ENCODE measurements at regions not wholly inside any gene's neighbourhood (a gene's known extent, or its start where the extent isn't known, plus 50 kb on each side); places are given as distances from the start of the nearest gene placed in this dataset.
"Not testable (repeated sequence)": the region's sequence is repeated elsewhere in the genome, so short reads cannot be mapped to it uniquely, and the experiment has no call there.

GRCh38 chr16:76108460-76108859, 168.7 kb upstream of the CNTNAP4 start:
- DNase-seq (ENCODE audit: low read depth): no peak
- H3K4me3 ChIP-seq (ENCODE audit: low read length): no peak overlapping the region
- no peak for TF ChIP-seq CTCF (conservative IDR thresholded peaks at IDR 0.05; ENCODE audit: low read length)

DNA sequence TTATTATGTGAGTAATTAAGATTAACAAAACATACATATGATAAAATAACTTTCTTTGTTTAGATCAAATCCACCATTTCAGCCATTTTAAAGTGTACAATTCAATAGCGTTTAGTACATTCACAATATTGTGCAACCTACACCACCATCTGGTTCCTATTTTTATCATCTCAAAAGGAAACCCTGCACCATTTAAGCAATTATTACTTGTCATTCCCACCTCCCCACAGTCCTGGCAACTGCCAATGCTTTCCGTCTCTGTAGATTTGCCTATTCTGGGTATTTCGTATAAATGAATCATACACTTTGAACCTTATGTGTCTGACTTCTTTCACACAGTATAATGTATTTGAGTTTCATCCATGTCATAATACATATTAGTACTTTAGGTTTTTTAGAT, 162.5 kb upstream of the CNTNAP4 start:
- no peak for DNase-seq (ENCODE audit: low read depth)
- TF ChIP-seq CTCF (conservative IDR thresholded peaks at IDR 0.05; ENCODE audit: low read length): no peak
- H3K4me3 ChIP-seq (ENCODE audit: low read length): no peak overlapping the region

- no peak for DNase-seq (ENCODE audit: low read depth)
Observed at GRCh38 chr16:76118344-76118743, 158.9 kb upstream of the CNTNAP4 start.

DNA sequence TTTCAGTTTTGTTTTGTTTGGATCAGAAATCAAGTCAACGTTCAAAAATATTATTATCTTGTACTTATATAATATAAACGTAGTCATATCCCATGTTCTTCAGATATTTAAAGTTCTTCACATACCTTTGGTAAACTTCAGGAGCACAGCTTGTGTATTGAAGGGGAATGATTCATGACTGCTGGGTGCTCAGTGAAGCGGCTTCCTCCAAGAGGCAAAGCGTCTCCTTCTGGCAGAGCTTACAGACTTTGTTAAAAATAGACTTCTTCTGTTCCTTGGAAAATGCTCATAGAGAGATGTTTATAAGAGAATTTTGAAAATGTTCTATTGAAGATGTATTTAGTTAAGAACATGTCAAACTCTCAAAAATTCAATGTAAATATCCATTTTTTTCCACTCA, 155.6 kb upstream of the CNTNAP4 start:
- TF ChIP-seq CTCF (conservative IDR thresholded peaks at IDR 0.05; ENCODE audit: low read length): no peak
- DNase-seq (ENCODE audit: low read depth): no peak
- no peak overlapping the region for H3K4me3 ChIP-seq (ENCODE audit: low read length)

More at GRCh38 chr16:76118344-76118743, 158.9 kb upstream of the CNTNAP4 start:
- no peak overlapping the region for H3K4me3 ChIP-seq (ENCODE audit: low read length)
- no peak for TF ChIP-seq CTCF (conservative IDR thresholded peaks at IDR 0.05; ENCODE audit: low read length)

- DNase-seq (ENCODE audit: low read depth): no peak
- H3K4me3 ChIP-seq (ENCODE audit: low read length): no peak overlapping the region
- no peak for TF ChIP-seq CTCF (conservative IDR thresholded peaks at IDR 0.05; ENCODE audit: low read length)
Observed at GRCh38 chr16:76123966-76124365, 153.2 kb upstream of the CNTNAP4 start.

GRCh38 chr16:76125871-76126270, 151.3 kb upstream of the CNTNAP4 start:
- DNase-seq (ENCODE audit: low read depth): no peak
- TF ChIP-seq CTCF (conservative IDR thresholded peaks at IDR 0.05; ENCODE audit: low read length): no peak
- no peak overlapping the region for H3K4me3 ChIP-seq (ENCODE audit: low read length)

DNA sequence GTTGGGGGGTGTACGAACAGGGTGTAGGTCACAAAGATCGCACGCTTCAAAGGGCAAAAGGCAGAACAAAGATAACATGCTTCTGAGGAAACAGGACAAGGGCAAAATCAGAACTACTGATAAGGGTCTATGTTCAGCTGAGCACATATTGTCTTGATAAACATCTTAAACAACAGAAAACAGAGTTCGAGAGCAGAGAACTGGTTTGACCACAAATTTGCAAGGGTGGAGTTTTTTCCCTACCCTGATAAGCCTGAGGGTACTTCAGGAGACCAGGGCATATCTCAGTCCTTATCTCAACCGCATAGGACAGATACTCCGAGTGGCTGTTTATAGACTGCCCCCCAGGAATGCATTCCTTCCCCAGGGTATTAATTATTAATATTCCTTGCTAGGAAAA, 139.1 kb upstream of the CNTNAP4 start:
- H3K4me3 ChIP-seq (ENCODE audit: low read length); DNase-seq (ENCODE audit: low read depth): not testable (repeated sequence)

DNA sequence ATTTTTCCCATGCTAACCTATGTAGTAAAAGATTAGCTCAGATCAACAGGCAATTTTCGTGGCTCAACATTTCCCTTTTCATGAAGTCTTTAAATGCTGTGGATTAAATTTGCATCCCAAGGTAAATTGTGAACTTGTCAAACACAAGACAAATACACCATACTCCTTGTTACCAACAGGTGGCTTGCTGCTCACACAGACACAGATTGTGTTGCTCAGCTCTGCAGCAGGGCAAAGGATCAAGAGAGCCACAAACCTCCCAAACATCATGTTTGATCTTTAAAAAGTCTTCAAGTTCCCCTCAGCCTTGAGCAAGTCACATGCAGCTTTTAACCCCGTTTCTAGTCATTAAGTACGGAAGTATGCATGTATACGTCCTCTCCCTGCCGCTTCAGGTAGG, 119.6 kb upstream of the CNTNAP4 start:
- DNase-seq (ENCODE audit: low read depth): no peak
- no peak overlapping the region for H3K4me3 ChIP-seq (ENCODE audit: low read length)
- TF ChIP-seq CTCF (conservative IDR thresholded peaks at IDR 0.05; ENCODE audit: low read length): no peak

All from AG10803 (cell line).